Fibroblast of mammary gland (primary cell): ENCODE measurements at regions not wholly inside any gene's neighbourhood (a gene's known extent, or its start where the extent isn't known, plus 50 kb on each side); places are given as distances from the start of the nearest gene placed in this dataset.

Experiments
- DNase-seq: peaks from one replicate; pipeline ENCODE4 v3.0.0-alpha.2; 2010; ENCODE audit warnings: low read depth
- H3K4me3 ChIP-seq: 2 replicates; pipeline ENCODE4 v1.5.1; 2011; ENCODE audit warnings: low read depth, mild to moderate bottlenecking, low read length, moderate library complexity; ENCODE audit not compliant: control insufficient read depth
- TF ChIP-seq, protein P1 (sequence below): conservative IDR thresholded peaks from 2 replicates; pipeline ENCODE4 v1.5.1; 2011; ENCODE audit warnings: low read depth, low read length, inconsistent platforms; ENCODE audit not compliant: control insufficient read depth, insufficient read depth

DNA sequence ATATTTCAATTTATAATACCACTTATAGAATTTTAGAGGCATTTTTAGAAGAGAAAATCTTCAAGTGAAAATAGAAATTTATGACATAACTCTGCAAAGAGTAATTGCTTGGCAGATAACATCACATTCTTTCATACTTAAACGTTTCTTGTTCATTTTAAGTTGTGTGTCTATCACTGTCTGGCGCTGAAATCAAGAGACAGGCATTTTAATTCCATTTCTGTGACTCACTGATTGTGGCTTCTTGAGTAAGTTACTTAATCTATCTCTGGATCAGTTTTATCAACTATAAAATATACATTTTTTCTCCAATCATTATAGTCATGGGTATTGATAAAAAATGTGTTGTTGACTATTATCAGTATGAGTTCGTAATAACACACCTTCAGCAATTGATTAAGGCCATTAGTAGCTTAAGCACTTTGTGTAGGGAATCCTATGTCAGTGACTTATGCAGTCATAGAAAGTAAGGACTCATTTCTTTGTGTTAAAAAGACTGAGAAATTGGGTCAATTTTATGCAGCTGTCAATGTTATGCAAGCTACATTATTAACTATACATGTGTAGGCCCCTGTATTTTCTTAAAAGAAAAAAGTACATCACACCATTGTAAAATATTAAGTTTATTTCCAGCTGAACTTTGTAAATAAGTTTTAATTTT lies 497.3 kb downstream of the CCDC85A start:
- H3K4me3 ChIP-seq = no peak overlapping the region
- TF ChIP-seq, protein P1, sequence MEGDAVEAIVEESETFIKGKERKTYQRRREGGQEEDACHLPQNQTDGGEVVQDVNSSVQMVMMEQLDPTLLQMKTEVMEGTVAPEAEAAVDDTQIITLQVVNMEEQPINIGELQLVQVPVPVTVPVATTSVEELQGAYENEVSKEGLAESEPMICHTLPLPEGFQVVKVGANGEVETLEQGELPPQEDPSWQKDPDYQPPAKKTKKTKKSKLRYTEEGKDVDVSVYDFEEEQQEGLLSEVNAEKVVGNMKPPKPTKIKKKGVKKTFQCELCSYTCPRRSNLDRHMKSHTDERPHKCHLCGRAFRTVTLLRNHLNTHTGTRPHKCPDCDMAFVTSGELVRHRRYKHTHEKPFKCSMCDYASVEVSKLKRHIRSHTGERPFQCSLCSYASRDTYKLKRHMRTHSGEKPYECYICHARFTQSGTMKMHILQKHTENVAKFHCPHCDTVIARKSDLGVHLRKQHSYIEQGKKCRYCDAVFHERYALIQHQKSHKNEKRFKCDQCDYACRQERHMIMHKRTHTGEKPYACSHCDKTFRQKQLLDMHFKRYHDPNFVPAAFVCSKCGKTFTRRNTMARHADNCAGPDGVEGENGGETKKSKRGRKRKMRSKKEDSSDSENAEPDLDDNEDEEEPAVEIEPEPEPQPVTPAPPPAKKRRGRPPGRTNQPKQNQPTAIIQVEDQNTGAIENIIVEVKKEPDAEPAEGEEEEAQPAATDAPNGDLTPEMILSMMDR = no peak
- peak; percentile 51 for DNase-seq

DNA sequence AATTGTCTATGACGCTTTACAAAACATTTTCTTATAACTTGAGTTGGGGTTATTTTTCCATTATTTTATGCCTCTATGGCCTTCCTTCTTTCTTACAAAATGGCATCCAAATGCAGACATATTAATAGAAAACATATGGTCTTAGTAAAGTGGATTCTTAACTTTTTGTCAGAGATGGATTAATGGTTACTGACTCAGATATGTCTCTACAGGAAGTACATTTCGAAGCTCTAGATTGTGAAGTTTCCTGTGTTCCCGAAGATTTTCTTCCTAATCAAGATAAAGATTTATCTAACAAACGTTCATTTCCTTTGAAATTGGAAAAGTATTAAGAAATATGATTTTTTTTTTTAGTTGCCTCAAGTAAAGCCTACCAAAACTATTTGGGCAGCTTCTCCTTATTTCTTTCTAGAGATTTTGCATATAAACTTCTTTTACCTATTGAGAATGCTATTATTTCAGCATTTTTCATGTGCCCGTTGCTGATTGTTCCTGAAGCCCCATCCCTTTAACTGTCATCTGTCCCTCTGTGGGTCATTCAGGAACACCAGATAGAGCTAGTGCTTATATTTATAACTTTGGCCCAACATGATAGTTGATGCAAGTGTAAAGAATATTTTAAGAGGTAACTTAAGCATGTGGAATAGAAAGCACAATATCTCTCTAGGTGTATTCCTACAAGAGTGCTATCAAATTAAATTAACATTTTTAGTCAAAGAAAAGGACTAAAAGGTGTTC lies 498.0 kb downstream of the CCDC85A start:
- no peak overlapping the region for H3K4me3 ChIP-seq
- TF ChIP-seq, protein P1 = no peak
- DNase-seq = peak; percentile 77

DNA sequence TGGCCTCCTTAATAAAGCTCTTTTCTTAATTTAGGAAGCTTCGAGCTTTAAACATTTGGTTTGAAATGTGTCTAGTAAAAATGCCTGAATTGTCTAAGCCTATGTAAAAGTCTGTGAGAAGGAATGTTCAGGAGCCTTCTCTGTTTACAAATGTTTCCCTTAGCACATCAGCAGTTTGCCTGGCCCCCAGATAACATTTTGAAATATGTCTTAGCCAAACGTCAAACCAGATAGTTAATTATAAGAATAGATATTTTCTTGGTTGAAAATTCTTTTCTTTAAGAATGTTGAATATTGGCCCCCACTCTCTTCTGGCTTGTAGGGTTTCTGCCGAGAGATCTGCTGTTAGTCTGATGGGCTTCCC lies 498.6 kb downstream of the CCDC85A start:
- TF ChIP-seq, protein P1 = no peak
- no peak overlapping the region for H3K4me3 ChIP-seq
- no peak for DNase-seq

DNA sequence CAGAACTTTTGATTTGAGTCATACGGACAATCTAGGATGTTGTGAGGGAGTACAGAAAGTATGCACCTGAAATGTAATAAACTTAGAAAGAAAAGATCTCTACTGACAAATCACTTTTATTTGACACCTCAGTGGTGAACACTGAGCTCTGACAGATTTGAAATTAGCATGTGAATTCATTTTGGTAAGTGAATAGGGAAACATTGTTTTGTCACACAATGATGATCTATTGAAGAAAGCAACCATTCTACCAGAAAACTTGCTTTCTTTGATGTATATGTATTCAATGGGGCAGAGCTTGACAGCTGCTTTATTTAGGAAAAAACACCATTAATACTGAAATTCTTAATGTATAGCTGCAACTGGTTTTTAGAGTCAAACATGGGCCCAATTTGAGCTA lies 500.5 kb downstream of the CCDC85A start:
- TF ChIP-seq, protein P1 = no peak
- DNase-seq = no peak
- H3K4me3 ChIP-seq = no peak overlapping the region

DNA sequence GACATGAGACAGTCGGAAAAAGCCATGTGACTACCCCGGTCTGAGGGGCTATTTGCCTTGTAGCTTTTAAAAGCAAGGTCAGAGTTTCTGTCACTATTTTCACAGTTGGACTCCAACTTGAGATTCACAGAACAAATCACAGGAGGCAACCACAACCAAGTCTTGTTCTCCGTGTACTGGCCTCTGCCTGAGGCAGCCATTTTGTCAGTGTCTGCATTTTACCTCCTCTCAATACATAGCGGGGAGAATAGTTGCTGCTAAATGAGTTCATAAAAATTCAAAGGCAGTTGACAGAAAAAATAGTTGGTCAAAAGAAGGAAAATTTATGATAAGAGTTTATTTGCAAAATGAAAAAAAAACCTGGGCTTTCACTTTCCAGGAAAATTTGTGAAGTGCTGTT lies 501.4 kb downstream of the CCDC85A start:
- TF ChIP-seq, protein P1 = no peak
- H3K4me3 ChIP-seq = no peak overlapping the region
- DNase-seq = no peak

DNA sequence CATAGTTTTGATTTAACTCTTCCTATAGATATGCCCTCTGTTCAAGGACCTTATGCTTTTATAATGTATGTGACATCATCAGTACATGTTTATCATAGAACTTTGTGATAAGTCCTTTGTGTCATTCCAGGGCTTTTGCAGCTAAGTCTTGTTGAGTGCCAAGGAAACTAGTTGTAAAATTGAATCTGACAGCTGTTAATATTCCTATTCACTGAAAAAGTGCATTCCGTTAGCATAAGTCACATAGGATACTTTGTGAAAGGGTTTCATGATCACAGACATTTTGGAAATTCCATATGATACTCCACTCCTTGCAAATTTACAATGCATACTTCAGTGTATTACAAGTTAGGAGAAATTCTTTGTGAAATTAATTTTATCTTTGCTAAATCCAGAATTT lies 503.4 kb downstream of the CCDC85A start:
- DNase-seq = no peak
- TF ChIP-seq, protein P1 = no peak
- no peak overlapping the region for H3K4me3 ChIP-seq
